Spleen (tissue), 7 donors: ENCODE measurements at regions not wholly inside any gene's neighbourhood (a gene's known extent, or its start where the extent isn't known, plus 50 kb on each side); places are given as distances from the start of the nearest gene placed in this dataset.

Experiments used
- POLR2A ChIP-seq, 3 donors: fragments of 450-650 bp; IDR thresholded peaks; one replicate each; pipeline ENCODE4 v1.5.1; 2017; ENCODE audit warnings: antibody characterized with exemption in 3 of 3, mild to moderate bottlenecking in 1 of 3
- POLR2AphosphoS5 ChIP-seq, 3 donors: sonication (generic); formaldehyde crosslinking; IDR thresholded peaks; one replicate each; pipeline ENCODE4 v1.5.1; 2017; ENCODE audit warnings: antibody characterized with exemption in 3 of 3
- TF ChIP-seq, protein P1 (sequence below), 11 experiments: fragments of 200-600 bp in 7 of 11; fragments of 450-650 bp in 4 of 11; sonication (generic) in 4 of 11; IDR thresholded peaks in 8 of 11; conservative IDR thresholded peaks in 3 of 11; 1 replicate in 7 of 11; 2 replicates in 4 of 11; pipeline versions ENCODE4 v1.4.0 to v1.8.0; 2016 to 2021; ENCODE audit warnings: antibody characterized with exemption in 11 of 11, inconsistent platforms in 4 of 11, mild to moderate bottlenecking in 1 of 11
- donor health status: DM: no; HTN: no; CAD: no; lungs with moderate emphysema.
- donor health status: DM: no; HTN: no; CAD: no.
- donor health status: DM: no; HTN: no; CAD: no.

DNA sequence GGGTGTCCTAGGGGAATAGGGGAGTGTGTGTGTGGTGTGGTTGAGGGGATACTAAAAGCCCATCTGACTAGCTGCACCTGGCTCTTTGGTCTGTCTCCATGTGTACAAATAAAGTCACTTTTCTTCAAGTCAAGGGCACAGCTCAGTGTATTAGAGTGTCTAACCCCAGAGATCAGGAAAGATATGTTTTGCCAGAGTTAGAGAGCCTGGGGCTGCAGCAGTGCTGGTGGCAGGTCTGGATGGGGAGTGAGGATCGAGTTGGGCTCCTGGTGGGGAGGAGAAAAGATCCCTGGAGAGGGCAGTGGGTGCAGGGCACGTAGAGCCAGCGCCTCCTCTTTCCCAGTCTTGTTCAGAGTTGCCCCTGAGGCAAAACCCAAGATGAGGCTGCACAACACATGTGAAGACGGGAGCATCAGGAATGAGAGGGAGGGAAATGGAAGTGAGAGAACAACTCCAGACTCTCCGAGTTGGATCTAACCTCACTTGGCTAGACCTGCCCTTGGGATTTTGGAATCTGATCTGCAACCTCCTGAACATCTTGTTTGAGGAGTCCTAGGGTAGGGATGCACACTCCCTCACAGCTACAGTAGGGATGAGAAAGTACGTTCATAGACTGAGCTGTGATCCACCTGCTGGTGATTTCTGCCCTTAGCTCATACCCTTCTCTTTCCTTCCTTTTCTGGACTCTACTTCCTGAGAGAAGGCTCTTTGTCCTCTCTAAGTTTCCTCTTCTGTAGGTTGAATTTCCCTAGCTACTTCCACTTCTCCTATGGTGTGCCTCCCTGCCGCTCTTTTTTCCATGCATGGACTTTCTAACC, 309.9 kb downstream of the ZSWIM6 start:
- TF ChIP-seq, protein P1, sequence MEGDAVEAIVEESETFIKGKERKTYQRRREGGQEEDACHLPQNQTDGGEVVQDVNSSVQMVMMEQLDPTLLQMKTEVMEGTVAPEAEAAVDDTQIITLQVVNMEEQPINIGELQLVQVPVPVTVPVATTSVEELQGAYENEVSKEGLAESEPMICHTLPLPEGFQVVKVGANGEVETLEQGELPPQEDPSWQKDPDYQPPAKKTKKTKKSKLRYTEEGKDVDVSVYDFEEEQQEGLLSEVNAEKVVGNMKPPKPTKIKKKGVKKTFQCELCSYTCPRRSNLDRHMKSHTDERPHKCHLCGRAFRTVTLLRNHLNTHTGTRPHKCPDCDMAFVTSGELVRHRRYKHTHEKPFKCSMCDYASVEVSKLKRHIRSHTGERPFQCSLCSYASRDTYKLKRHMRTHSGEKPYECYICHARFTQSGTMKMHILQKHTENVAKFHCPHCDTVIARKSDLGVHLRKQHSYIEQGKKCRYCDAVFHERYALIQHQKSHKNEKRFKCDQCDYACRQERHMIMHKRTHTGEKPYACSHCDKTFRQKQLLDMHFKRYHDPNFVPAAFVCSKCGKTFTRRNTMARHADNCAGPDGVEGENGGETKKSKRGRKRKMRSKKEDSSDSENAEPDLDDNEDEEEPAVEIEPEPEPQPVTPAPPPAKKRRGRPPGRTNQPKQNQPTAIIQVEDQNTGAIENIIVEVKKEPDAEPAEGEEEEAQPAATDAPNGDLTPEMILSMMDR (IDR thresholded peaks at IDR 0.05 in 8 of 11, conservative IDR thresholded peaks at IDR 0.05 in 3 of 11): no peak
- no peak for TF ChIP-seq POLR2A (IDR thresholded peaks at IDR 0.05)
- TF ChIP-seq POLR2AphosphoS5 (IDR thresholded peaks at IDR 0.05): no peak
